ENCODE measurements at regions not wholly inside any gene's neighbourhood (a gene's known extent, or its start where the extent isn't known, plus 50 kb on each side); places are given as distances from the start of the nearest gene placed in this dataset.

- Histone ChIP-seq H3K27ac (no peak overlapping the region), H3K36me3 (ENCODE audit: low read depth) (no peaks in the 10 kb centered on the region), H3F3A (ENCODE audit: insufficient read depth, low read depth) (no peaks in the 10 kb centered on the region), H4K20me1 (ENCODE audit: insufficient read depth) (no peaks in the 10 kb centered on the region), H2AFZ (no peak overlapping the region), H3K4me2 (no peak overlapping the region), H3K27me3 (ENCODE audit: insufficient read depth, low read depth) (no peaks in the 10 kb centered on the region), H3K4me3 (no peak overlapping the region), H3K4me1 (replicated peaks; ENCODE audit: insufficient read depth) (no peaks in the 10 kb centered on the region), H3K9me2 (ENCODE audit: insufficient read depth) (no peaks in the 10 kb centered on the region), H3K9me3 (ENCODE audit: insufficient read depth, low read depth) (no peaks in the 10 kb centered on the region), H3K79me2 (ENCODE audit: low read depth) (no peaks in the 10 kb centered on the region)
- ChIA-PET CTCF (no interaction called here), POLR2A (ENCODE audit: unreplicated experiment) (no interaction called here)
- intact Hi-C loops (cut with micrococcal nuclease; ENCODE audit: unreplicated experiment) = no loop called here
- no peak for DNase-seq
- no TSS peak for BruUV-seq (replicated peaks)
- TF ChIP-seq EZH2 (IDR thresholded peaks at IDR 0.05; ENCODE audit: low read depth) = no peak
- TF ChIP-seq, protein P1, sequence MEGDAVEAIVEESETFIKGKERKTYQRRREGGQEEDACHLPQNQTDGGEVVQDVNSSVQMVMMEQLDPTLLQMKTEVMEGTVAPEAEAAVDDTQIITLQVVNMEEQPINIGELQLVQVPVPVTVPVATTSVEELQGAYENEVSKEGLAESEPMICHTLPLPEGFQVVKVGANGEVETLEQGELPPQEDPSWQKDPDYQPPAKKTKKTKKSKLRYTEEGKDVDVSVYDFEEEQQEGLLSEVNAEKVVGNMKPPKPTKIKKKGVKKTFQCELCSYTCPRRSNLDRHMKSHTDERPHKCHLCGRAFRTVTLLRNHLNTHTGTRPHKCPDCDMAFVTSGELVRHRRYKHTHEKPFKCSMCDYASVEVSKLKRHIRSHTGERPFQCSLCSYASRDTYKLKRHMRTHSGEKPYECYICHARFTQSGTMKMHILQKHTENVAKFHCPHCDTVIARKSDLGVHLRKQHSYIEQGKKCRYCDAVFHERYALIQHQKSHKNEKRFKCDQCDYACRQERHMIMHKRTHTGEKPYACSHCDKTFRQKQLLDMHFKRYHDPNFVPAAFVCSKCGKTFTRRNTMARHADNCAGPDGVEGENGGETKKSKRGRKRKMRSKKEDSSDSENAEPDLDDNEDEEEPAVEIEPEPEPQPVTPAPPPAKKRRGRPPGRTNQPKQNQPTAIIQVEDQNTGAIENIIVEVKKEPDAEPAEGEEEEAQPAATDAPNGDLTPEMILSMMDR (conservative IDR thresholded peaks at IDR 0.05) = no peak
Measured at GRCh38 chr6:93822434-93823265, 403.3 kb upstream of the EPHA7 start.

GRCh38 chr6:93821953-93822352 lies 402.6 kb upstream of the EPHA7 start:
- Histone ChIP-seq H3K79me2 (ENCODE audit: low read depth) (no peaks in the 10 kb centered on the region), H3K9me2 (ENCODE audit: insufficient read depth) (no peaks in the 10 kb centered on the region), H3K4me2 (no peak overlapping the region), H3K27me3 (ENCODE audit: insufficient read depth, low read depth) (no peaks in the 10 kb centered on the region), H4K20me1 (ENCODE audit: insufficient read depth) (no peaks in the 10 kb centered on the region), H3K27ac (no peak overlapping the region), H3F3A (ENCODE audit: insufficient read depth, low read depth) (no peaks in the 10 kb centered on the region), H2AFZ (no peak overlapping the region), H3K9me3 (ENCODE audit: insufficient read depth, low read depth) (no peaks in the 10 kb centered on the region), H3K4me3 (no peak overlapping the region), H3K36me3 (ENCODE audit: low read depth) (no peaks in the 10 kb centered on the region), H3K4me1 (replicated peaks; ENCODE audit: insufficient read depth) (no peaks in the 10 kb centered on the region)
- TF ChIP-seq, protein P1 (conservative IDR thresholded peaks at IDR 0.05) = no peak
- TF ChIP-seq EZH2 (IDR thresholded peaks at IDR 0.05; ENCODE audit: low read depth) = no peak
- intact Hi-C loops (cut with micrococcal nuclease; ENCODE audit: unreplicated experiment) = no loop called here
- ChIA-PET CTCF (no interaction called here), POLR2A (ENCODE audit: unreplicated experiment) (no interaction called here)
- no TSS peak for BruUV-seq (replicated peaks)
- no peak for DNase-seq

- TF ChIP-seq, protein P1 (conservative IDR thresholded peaks at IDR 0.05) = no peak
- TF ChIP-seq EZH2 (IDR thresholded peaks at IDR 0.05; ENCODE audit: low read depth) = no peak
- no peaks in the 10 kb centered on the region for H4K20me1 ChIP-seq (ENCODE audit: insufficient read depth)
- H3K4me1 ChIP-seq (replicated peaks; ENCODE audit: insufficient read depth) = no peaks in the 10 kb centered on the region
- ChIA-PET POLR2A (ENCODE audit: unreplicated experiment) (no interaction called here), CTCF (no interaction called here)
- BruUV-seq (replicated peaks) = no TSS peak
- no peak overlapping the region for H3K27ac ChIP-seq
- DNase-seq = no peak
- no peaks in the 10 kb centered on the region for H3K79me2 ChIP-seq (ENCODE audit: low read depth)
- H3K4me2 ChIP-seq = no peak overlapping the region
- H3K36me3 ChIP-seq (ENCODE audit: low read depth) = no peaks in the 10 kb centered on the region
- H3K9me3 ChIP-seq (ENCODE audit: insufficient read depth, low read depth) = no peaks in the 10 kb centered on the region
- intact Hi-C loops (cut with micrococcal nuclease; ENCODE audit: unreplicated experiment) = no loop called here
- H2AFZ ChIP-seq = no peak overlapping the region
- H3K9me2 ChIP-seq (ENCODE audit: insufficient read depth) = no peaks in the 10 kb centered on the region
- H3F3A ChIP-seq (ENCODE audit: insufficient read depth, low read depth) = no peaks in the 10 kb centered on the region
- no peak overlapping the region for H3K4me3 ChIP-seq
- H3K27me3 ChIP-seq (ENCODE audit: insufficient read depth, low read depth) = no peaks in the 10 kb centered on the region
Measured at GRCh38 chr6:93820465-93821082, 401.2 kb upstream of the EPHA7 start.
